Panc1 (cell line): ENCODE measurements at regions not wholly inside any gene's neighbourhood (a gene's known extent, or its start where the extent isn't known, plus 50 kb on each side); places are given as distances from the start of the nearest gene placed in this dataset.

Experiments used
- POLR2AphosphoS5 ChIP-seq: IDR thresholded peaks from 2 replicates; pipeline ENCODE4 v1.6.1; 2012; ENCODE audit warnings: mild to moderate bottlenecking, low read depth, low read length, moderate library complexity
- TF ChIP-seq, protein P1 (sequence below): fragments of 450-650 bp; IDR thresholded peaks from 2 replicates; pipeline ENCODE4 v1.5.1; 2017; ENCODE audit warnings: mild to moderate bottlenecking
- TF ChIP-seq, protein P2 (sequence below), 2 experiments: IDR thresholded peaks; 2 replicates each; pipeline ENCODE4 v1.6.1; 2011 to 2012; ENCODE audit warnings: low read depth in 2 of 2, control low read depth in 1 of 2, low read length in 1 of 2, mild to moderate bottlenecking in 1 of 2, moderate library complexity in 1 of 2; ENCODE audit not compliant: insufficient read depth in 1 of 2

DNA sequence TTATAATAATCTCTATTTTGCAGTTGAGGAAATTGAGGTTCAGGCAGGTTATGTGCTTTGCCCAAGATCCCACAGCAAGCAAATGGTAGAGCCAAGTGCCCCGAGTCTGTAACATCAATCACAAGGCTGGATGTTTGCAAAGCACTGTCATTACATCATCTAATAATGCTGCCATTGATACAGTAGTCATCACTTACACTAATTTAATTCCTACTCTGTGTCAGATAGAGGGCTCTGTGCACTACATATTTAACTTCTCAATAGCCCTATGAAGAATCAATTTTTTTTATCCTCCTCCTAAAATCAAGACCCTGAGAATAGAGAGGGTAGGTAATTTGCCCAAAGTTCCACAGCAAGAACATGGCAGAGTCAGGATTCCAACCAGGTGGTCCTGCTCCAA, 178.1 kb upstream of the VASH1 start:
- TF ChIP-seq, protein P1, sequence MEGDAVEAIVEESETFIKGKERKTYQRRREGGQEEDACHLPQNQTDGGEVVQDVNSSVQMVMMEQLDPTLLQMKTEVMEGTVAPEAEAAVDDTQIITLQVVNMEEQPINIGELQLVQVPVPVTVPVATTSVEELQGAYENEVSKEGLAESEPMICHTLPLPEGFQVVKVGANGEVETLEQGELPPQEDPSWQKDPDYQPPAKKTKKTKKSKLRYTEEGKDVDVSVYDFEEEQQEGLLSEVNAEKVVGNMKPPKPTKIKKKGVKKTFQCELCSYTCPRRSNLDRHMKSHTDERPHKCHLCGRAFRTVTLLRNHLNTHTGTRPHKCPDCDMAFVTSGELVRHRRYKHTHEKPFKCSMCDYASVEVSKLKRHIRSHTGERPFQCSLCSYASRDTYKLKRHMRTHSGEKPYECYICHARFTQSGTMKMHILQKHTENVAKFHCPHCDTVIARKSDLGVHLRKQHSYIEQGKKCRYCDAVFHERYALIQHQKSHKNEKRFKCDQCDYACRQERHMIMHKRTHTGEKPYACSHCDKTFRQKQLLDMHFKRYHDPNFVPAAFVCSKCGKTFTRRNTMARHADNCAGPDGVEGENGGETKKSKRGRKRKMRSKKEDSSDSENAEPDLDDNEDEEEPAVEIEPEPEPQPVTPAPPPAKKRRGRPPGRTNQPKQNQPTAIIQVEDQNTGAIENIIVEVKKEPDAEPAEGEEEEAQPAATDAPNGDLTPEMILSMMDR = no peak
- TF ChIP-seq, protein P2, sequence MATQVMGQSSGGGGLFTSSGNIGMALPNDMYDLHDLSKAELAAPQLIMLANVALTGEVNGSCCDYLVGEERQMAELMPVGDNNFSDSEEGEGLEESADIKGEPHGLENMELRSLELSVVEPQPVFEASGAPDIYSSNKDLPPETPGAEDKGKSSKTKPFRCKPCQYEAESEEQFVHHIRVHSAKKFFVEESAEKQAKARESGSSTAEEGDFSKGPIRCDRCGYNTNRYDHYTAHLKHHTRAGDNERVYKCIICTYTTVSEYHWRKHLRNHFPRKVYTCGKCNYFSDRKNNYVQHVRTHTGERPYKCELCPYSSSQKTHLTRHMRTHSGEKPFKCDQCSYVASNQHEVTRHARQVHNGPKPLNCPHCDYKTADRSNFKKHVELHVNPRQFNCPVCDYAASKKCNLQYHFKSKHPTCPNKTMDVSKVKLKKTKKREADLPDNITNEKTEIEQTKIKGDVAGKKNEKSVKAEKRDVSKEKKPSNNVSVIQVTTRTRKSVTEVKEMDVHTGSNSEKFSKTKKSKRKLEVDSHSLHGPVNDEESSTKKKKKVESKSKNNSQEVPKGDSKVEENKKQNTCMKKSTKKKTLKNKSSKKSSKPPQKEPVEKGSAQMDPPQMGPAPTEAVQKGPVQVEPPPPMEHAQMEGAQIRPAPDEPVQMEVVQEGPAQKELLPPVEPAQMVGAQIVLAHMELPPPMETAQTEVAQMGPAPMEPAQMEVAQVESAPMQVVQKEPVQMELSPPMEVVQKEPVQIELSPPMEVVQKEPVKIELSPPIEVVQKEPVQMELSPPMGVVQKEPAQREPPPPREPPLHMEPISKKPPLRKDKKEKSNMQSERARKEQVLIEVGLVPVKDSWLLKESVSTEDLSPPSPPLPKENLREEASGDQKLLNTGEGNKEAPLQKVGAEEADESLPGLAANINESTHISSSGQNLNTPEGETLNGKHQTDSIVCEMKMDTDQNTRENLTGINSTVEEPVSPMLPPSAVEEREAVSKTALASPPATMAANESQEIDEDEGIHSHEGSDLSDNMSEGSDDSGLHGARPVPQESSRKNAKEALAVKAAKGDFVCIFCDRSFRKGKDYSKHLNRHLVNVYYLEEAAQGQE (IDR thresholded peaks at IDR 0.05; ENCODE audit: insufficient read depth in 1 of 2, low read depth in 2 of 2, low read length in 1 of 2) = no peak
- TF ChIP-seq POLR2AphosphoS5 = no peak
